ENCODE measurements at regions not wholly inside any gene's neighbourhood (a gene's known extent, or its start where the extent isn't known, plus 50 kb on each side); places are given as distances from the start of the nearest gene placed in this dataset.

DNA sequence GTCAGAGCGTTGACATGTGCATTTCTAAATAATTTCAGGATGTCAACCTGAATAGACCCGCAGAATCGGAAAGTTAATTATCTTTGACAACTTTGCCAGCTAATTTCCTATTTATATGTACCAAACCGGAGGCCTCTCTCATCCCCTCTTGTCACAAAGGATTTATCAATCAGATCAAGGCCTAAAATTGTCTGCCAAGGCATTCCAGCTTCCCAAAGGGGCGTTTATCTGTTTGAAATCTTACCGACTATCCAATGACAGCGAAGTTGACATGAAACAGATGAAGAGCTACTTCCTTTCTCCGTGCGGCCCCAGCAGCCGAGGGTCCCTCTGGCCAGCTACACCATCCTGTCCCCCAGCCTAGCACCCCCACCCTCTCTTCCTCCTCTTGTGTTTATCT lies 223.7 kb upstream of the DYNLRB2 start:
- intact Hi-C loops (cut with DNase I) = no loop called here
- DNase-seq = no peak

DNA sequence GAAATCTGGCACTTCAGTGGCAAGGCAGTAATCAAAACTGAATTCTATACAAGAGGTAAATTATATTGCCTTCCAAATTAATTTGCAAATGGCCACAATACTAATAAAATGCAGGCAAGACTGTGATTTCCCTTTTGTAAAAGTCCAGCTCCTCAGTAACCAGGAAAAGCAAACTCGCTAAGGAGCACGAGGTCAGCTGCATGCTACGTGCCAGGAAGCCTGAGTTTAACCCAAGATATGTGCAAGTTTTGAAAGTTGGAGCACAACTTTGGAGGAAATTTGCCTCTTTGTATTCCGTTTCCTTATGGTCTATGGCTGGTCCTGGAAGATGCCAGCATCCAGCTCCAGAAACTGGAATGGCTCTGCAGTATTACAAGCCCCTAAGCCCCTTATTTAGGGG lies 226.8 kb upstream of the DYNLRB2 start:
- intact Hi-C loops (cut with DNase I) = no loop called here
- DNase-seq = no peak

DNA sequence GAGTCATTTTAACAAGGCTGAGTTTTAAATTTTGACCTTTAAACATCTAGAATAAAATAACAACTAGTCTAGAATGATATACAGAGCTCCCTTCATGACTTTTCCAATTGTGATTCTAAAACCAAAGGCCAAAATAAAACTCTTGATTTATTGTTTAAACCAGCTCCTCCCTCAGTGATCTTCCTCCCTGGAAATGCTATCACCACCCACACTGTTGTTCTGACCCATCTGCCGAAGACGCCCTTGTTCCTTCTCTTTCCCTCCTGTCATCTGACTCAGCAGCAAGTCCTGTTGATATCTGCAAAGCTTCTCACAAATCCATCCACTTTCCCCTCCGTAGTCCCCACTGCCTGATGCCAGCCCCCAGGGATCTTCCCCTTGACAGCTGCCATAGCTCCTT lies 231.6 kb upstream of the DYNLRB2 start:
- no peak for DNase-seq
- intact Hi-C loops (cut with DNase I) = no loop called here

DNA sequence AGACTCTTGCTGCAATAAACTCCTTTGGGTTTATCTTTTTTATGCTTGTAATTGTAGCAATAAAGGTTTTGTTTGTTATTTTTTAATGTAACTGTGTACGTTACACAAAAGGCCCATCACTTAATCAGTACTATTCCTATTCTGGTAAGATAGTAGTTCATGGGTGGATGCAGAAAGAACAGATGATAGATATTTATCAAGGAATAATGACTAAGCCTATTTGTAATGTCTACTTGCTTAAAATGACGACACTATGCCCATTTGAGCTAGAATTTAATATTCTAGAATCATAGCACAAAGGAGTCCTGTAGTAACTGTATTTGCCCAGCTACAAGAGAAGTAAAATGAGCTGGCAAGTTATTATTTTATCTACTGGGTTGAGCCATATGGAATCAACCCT lies 235.4 kb upstream of the DYNLRB2 start:
- no peak for DNase-seq
- intact Hi-C loops (cut with DNase I) = no loop called here

DNA sequence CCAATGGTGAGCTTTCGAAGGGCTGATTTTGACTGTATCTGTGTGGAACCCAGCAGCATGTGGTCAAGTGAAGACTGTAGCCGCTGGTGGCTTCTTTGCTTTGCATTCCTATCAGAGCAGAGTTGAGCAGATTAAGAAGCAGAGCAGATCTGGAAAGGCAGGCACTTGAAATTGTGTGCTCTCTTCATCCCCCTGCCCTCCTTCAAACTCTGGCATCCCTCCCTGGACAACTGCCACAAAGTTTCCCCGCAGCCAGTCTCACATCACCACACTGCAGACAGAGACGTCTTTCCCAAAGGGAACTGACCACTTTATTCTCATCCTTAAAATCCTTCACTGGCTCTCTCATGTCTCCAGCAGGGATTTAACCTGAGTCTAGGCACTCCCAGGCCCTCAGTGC lies 237.1 kb upstream of the DYNLRB2 start:
- intact Hi-C loops (cut with DNase I) = no loop called here
- no peak for DNase-seq

DNA sequence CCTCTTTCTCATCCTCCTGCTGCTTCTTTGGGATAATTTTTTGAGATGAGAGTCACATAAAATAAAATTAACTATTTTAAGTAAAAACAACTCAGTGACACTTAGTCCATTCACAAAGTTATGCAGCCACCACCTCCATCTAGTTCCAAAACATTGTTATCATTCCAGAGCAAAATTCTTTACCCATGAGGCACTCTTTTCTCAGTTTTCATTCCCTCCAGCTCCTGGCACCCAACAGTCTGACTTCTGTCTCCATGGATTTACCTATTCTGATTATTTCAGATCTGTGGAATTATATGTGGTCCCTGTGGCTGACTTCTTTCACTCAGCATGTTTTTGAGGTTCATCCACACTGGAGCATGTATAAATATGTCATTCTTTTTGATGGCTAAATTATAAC lies 239.9 kb upstream of the DYNLRB2 start:
- no peak for DNase-seq
- intact Hi-C loops (cut with DNase I) = no loop called here

DNA sequence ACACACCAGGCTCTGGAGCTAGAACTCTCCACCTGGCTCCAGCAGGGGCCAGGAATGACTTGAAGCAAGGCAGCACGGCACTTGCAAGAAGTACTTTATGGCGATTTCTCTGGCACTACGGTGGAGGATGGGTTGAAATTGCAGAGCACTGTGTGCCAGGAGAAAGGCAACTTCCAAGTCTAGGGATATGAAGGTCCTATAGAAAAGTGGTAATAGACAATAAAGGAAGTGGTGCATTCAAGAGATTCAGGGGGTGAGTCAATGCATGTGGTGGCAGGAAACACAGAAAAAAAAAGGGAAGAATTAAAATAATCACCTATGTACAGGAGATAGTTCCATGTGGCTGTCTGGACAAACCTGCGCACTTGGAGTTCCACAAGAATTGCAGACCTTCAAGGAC lies 240.3 kb upstream of the DYNLRB2 start:
- DNase-seq = no peak
- intact Hi-C loops (cut with DNase I) = no loop called here

DNA sequence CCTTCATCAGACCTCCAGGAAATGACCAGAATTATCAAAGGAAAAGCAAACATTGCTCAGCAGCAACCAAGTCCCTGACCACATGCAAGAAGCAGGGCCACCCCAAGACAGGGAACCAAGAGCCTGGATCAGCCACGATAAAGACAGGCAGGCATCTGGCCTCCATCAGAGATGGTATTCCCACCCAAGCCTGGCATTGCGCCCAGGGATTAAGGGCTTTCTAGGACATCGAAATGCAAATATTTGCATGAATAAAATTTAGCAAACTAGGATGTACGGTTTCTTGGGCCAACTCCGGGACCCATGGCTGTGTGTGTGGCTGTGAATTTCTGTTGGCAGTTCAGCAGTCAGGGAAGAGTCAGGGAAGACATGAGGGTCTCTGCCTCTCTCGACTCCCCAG lies 241.4 kb upstream of the DYNLRB2 start:
- intact Hi-C loops (cut with DNase I) = no loop called here
- DNase-seq = no peak

DNA sequence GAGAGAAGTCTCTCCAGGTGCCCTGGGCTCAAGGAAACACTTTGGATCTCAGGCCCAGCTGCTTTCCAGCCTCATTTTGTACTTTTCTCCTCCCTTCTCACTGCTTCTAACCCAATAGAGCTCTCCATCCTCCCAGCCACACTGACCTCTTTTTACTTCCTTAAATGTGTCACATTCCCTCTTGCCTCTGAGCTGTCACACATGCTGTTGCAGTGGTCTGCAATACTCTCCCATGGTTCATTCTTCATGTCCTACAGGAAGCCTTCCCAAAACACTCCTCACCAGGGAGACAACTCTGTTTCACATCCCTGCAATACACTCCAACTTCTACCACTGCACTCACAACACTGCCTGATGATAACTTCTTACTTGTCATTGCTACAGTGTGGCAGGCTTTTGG lies 242.1 kb upstream of the DYNLRB2 start:
- no peak for DNase-seq
- intact Hi-C loops (cut with DNase I) = no loop called here

DNA sequence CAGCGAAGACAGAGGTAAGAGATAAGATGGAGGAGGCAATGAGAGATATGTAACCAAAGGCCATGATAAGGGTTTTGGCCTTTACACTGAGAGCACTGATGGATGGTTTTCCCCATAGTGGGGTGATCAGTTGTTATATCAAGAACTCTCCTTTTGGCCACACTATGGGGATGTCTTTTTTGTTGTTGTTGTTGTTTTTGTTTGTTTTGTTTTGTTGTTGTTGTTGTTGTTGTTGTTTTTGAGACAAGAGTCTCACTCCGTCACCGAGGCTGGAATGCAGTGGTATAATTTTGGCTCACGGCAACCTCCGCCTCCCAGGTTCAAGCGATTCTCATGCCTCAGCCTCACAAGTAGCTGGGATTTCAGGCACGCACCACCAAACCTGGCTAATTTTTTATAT lies 244.8 kb upstream of the DYNLRB2 start:
- no peak for DNase-seq
- intact Hi-C loops (cut with DNase I) = no loop called here

DNA sequence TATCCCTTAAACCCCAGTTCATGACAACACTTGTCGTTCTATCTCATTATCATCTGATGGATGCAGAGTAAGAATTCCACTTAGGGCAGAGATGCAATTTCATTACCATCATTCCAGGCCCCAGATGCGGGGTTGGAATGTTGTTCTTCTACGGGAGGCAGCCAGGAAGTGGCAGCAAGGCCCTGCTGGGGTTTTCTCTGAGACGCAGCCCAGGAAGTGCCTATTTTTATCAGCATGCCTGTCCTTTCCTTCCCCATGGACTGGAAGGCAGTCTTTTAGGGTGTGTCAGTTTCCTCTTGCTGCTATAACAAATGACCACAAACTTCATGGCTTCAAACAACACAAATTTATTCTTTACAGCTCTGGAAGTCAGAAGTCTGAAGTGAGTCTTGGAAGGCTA lies 246.6 kb upstream of the DYNLRB2 start:
- intact Hi-C loops (cut with DNase I) = no loop called here
- DNase-seq = no peak

DNA sequence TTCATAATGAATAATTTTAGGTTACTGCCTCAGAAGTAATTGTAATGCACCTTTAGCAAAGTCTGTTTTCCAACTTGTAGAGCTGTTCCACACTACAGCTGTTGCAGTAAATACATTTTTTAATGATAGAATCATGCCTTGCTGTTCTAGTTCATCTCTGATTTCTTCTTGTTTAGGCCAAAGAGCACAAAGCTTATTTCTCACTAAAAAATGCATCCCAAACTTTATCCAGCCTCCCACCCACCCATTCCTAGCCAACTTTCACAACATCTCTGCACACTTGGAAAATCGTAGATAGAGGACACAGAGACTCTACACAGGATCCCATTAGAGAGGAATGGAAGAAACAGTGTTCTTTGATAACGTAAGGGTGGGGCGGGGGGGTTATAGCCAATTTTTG lies 252.2 kb upstream of the DYNLRB2 start:
- no peak for DNase-seq
- intact Hi-C loops (cut with DNase I) = no loop called here

DNA sequence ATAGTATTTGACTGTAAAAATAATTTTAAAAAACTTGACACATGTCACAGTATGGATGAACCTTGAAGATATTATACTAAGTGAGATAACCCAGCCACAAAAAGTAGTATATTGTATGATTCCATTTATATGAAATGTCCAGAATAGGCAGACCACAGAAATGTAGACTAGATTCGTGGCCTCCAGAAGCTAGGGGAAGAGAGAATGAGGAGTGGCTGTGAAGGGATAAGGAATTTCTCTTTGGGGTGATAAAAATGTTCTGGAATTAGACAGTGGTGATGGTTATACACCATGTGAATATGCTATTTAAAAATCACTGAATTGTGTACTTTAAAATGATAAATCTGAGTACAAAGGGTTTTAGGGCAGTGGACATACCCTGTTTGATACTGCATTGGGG lies 253.1 kb upstream of the DYNLRB2 start:
- no peak for DNase-seq
- intact Hi-C loops (cut with DNase I) = no loop called here

DNA sequence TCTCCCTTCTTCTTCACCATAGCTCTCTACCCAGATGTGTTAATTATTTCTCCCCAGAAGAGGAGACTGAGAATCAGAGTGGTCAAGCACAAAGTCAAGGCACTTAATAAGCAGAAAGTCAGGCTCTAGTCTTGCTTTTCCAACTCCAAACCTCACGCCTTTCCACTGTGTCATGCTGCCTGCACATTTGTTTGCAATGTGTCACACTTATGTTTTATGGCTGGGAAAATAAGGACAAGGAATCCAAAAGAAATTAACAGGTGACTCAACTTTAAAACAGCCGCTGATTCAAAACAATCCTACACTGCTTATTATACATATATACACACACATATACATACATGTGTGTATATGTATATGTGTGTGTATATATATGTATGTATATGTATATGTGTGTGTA lies 255.7 kb upstream of the DYNLRB2 start:
- intact Hi-C loops (cut with DNase I) = no loop called here
- no peak for DNase-seq

DNA sequence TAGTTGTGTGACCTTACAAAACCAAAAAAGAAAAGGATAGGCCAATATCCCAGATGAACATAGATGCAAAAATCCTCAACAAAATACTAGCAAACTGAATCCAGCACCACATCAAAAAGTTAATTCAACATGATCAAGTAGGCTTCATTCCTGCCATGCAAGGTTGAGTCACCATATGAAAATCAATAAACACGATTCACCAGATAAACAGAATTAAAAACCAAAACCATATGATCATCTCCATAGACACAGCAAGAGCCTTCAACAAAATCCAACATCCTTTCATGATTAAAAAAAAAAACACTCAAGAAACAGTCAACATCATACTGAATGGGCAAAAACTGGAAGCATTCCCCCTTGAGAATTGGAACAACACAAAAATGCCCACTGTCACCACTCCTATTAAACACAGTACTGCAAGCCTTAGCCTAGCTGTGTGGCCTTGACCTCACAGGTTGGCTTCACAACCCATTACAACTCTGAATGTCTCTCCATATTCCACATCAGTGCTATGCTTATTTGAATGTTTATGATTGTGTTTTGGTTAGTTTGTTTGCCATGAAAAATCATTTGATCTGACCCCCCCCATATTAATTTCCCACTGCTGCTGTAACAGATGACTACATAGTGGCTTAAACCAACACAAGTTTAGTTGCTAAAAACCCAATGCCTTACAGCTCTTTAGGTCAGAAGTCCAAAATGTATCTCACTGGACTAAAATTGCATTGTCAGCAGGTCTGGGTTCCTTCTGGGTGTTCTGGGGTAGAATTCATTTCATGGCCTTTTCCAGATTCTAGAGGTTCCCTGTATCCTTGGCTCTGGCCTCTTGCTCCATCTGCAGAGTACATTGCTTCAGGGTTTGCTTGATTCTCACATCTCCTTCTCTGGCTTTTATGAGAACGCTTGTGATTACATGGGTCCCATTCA lies 257.1 kb upstream of the DYNLRB2 start:
- intact Hi-C loops (cut with DNase I) = no loop called here
- DNase-seq = no peak

DNA sequence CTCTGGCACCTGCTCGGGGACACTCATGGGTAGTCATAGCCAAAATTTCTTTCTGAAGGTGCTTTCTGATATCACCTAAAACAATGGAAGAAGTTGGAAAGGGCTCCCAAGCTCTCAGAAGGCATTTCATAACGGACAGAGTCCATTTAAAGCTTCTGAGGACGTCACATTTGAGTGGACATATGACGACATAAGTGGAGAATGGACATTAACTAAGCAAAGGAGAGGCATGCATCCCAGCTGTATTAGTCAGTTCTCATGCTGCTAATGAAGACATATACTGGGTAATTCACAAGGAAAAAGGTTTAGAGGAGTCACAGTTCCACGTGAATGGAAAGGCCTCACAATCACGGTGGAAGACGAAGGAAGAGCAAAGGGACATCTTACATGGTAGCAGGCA lies 260.2 kb upstream of the DYNLRB2 start:
- intact Hi-C loops (cut with DNase I) = no loop called here
- no peak for DNase-seq

DNA sequence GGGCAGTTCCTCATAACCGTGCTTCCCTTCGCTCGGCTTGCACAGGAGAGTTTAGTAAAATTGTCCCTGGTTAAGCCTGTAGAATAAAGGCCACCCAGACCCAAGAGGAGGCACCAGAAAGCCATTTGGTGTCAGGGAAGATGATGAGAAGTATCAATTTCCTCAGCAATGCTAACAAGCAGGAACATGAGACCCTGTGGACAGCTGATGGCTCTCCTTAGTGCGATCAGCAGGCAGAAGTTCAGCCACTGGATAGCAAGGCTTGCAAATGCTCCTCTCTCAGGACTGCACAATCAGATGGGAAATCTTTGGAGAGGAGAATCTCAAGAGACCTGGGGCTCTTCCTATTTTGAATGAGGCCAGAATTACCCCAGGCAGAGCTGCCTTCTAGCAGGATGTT lies 261.1 kb upstream of the DYNLRB2 start:
- DNase-seq = no peak
- intact Hi-C loops (cut with DNase I) = no loop called here

DNA sequence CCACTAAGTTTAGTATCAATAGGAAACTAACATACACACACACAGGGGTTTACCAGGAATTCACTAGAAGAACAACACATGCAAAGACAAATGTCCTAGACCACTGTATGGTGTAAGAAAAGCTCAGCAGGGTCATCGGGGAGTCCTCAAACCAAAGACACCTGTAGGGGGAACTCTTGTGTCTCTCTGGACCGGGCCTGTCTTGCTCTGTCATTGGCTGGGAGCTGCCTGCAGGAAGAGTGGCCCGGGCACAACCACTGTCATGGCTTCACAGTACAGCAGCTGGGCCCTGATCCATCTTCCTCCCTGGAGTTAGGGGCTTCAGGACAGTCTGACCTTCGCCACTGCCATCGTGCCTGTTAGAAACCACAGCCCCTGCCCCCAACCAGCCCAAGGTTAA lies 263.6 kb upstream of the DYNLRB2 start:
- intact Hi-C loops (cut with DNase I) = no loop called here
- DNase-seq = no peak

DNA sequence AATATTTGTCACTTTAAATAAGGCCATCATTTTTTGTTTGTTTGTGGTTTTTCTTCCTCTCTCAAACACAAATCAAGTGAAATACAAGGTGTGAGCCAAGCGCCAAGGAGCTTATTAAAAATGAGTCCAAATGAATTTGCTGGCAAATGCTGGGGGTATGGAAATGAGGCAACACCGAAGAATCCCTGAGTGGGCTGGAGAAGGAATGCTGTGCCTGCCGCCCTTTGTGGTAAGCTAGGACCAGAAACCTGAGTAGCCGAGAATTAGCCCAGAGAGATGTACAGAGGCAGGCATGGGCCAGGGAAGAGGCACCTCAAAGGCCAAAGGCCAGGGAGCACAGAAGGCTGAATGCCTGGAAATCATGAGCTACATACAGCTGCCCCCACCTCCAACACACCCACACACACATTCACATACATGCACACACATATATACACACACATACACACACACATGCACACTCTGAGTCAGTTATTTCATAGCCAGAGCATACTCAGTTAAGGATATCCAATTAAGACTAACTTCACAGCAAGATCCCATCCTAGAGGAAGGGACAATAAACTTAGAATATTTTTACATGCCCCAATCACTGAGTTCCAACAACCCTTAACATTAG lies 266.1 kb upstream of the DYNLRB2 start:
- intact Hi-C loops (cut with DNase I) = no loop called here
- DNase-seq = no peak

DNA sequence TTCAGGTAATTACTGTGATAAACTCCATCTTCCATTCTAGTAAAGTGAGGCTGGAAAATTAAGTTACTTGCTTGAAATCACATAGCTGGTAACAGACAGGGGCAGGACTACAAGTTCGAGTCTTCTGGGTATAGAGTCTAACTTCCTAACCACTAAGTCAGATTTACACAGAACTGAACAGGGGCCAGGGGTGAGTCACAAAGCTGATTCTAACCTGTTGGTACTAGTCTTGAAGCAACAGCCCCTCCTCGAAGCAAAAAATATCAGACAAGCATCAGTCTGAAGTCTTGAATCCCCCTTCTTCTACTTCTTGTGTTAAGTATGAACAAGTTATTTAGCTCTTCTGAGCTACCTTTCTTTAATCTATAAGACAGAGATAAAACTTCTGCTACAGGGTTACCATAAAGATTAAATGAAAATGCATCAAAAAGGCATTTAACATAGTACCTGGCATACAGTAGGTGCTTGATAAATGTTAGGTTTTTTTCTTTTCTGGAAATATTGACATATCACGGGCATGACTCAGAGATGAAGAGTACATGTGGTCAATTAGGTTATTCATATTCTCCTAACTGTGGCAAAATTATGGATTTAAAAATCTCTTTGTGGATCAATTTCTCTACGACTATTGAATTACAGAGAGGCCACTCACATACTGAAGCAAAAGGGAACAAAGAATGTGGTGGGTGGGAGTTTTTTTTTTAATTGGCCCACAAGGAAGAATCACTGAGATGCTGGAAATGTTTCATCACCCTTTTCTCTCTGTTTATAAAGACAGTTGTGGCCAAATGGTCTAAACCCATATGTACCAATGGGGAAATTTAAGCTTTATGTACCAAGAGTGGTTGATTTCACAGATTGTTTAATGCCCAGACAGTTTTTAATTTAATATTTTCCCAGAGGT lies 266.9 kb upstream of the DYNLRB2 start:
- intact Hi-C loops (cut with DNase I) = no loop called here
- DNase-seq = no peak

DNA sequence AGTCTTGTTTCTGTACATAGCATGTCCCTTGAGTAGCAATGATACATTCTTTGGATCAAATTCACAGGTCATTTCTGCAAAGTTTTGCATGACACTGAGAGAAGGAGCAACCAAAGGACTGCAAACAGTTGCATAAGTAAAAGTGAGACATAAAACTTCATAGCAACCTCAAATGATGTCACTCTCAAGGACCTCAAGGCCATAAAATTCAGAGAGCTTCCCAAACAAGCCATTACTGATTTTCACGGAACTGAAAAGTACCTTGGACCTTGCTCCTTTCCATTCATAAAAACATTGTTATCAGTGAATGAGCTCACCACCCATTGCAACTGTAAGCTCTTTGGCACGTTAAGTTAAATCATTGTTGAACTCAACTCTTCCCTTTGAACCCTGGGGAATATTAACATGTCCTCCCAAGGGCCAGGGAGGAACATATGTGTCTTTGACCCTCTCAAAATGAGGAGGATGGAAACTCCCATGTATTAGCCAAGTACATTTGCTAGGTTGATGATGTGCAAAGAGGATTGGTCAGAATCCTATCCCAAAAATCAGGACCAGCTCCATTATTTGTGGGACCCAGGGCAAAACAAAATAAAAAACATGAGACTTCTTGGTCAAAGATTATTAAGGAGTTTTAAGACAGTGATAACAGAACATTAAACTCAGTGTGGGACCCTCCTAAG lies 275.0 kb upstream of the DYNLRB2 start:
- DNase-seq = no peak
- intact Hi-C loops (cut with DNase I) = no loop called here

Measured in posterior cingulate gyrus (tissue), 11 donors.